Activated T-cell treated with anti-CD3 and anti-CD28 coated beads, Interleukin-2, amount 50 U/mL, for 48 hours (primary cell): ENCODE measurements at regions not wholly inside any gene's neighbourhood (a gene's known extent, or its start where the extent isn't known, plus 50 kb on each side); places are given as distances from the start of the nearest gene placed in this dataset.

Source experiments
- DNase-seq, 2 experiments: peaks; one replicate each; pipeline ENCODE4 v3.0.0-alpha.2; 2020

GRCh38 chr12:84594157-84594556 is 318.4 kb downstream of the SLC6A15 start:
- DNase-seq, result no peak

- no peak for DNase-seq
Measured at GRCh38 chr12:84585776-84586395, 326.7 kb downstream of the SLC6A15 start.

- no peak for DNase-seq
Measured at GRCh38 chr12:84572196-84572595, 340.4 kb downstream of the SLC6A15 start.

- DNase-seq, result no peak
Measured at GRCh38 chr12:84562331-84562730, 350.3 kb downstream of the SLC6A15 start.

GRCh38 chr12:84561351-84561750 is 351.2 kb downstream of the SLC6A15 start:
- no peak for DNase-seq

GRCh38 chr12:84554199-84554723 is 358.3 kb downstream of the SLC6A15 start:
- no peak for DNase-seq

GRCh38 chr12:84553331-84554117 is 359.1 kb downstream of the SLC6A15 start:
- no peak for DNase-seq

GRCh38 chr12:84551373-84551772 is 361.2 kb downstream of the SLC6A15 start:
- no peak for DNase-seq

GRCh38 chr12:84550518-84550917 is 362.1 kb downstream of the SLC6A15 start:
- no peak for DNase-seq

- DNase-seq, result no peak
Measured at GRCh38 chr12:84542289-84542688, 370.3 kb downstream of the SLC6A15 start.

GRCh38 chr12:84537666-84538065 is 374.9 kb downstream of the SLC6A15 start:
- DNase-seq, result no peak

- DNase-seq, result no peak
Measured at GRCh38 chr12:84512751-84513150, 399.8 kb downstream of the SLC6A15 start.

GRCh38 chr12:84508851-84509260 is 403.7 kb downstream of the SLC6A15 start:
- no peak for DNase-seq

- DNase-seq, result no peak
Measured at GRCh38 chr12:84507956-84508850, 404.4 kb downstream of the SLC6A15 start.

- DNase-seq, result no peak
Measured at GRCh38 chr12:84506282-84506681, 406.3 kb downstream of the SLC6A15 start.

- DNase-seq, result peak in 1 of 2 experiments; percentile 19
Measured at GRCh38 chr12:84502907-84503787, 409.5 kb downstream of the SLC6A15 start.

- DNase-seq, result no peak
Measured at GRCh38 chr12:84502180-84502860, 410.3 kb downstream of the SLC6A15 start.

- no peak for DNase-seq
Measured at GRCh38 chr12:84497819-84498218, 414.8 kb downstream of the SLC6A15 start.

- no peak for DNase-seq
Measured at GRCh38 chr12:84495711-84496110, 416.9 kb downstream of the SLC6A15 start.

- DNase-seq, result no peak
Measured at GRCh38 chr12:84492351-84492883, 420.2 kb downstream of the SLC6A15 start.

GRCh38 chr12:84484798-84485197 is 427.8 kb downstream of the SLC6A15 start:
- DNase-seq, result no peak
